Loucy (cell line): ENCODE measurements at regions not wholly inside any gene's neighbourhood (a gene's known extent, or its start where the extent isn't known, plus 50 kb on each side); places are given as distances from the start of the nearest gene placed in this dataset.

ENCODE experiments used
- EZH2phosphoT487 ChIP-seq: fragments of 200-600 bp; IDR thresholded peaks from 2 replicates; pipeline ENCODE4 v1.6.1; 2018; ENCODE audit warnings: antibody characterized with exemption, mild to moderate bottlenecking, moderate library complexity, borderline replicate concordance
- TF ChIP-seq, protein P1 (sequence below): fragments of 200-600 bp; sonication (generic); conservative IDR thresholded peaks from 2 replicates; pipeline ENCODE4 v1.5.1; 2014; ENCODE audit warnings: mild to moderate bottlenecking, antibody characterized with exemption, low read length

DNA sequence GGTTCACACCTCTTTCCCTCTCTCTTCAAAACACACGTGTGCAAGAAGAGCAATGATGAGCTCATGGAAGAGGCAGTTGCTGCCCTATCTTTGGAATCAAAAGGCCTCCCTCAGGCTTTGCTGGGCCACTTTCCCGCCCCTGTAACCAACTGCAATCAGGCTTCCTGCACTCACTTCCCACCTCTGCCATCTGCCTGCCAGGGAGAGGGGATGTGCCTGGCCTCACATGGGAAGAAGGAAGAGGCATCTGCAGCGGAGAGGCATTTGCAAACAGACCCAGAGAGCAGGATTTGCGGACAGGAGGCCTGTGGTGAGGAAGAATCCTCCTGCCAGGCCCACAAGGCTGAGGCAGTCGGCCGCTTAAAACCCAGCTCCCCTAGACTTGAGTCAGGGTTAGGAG lies 175.6 kb upstream of the ATP10A start:
- TF ChIP-seq, protein P1, sequence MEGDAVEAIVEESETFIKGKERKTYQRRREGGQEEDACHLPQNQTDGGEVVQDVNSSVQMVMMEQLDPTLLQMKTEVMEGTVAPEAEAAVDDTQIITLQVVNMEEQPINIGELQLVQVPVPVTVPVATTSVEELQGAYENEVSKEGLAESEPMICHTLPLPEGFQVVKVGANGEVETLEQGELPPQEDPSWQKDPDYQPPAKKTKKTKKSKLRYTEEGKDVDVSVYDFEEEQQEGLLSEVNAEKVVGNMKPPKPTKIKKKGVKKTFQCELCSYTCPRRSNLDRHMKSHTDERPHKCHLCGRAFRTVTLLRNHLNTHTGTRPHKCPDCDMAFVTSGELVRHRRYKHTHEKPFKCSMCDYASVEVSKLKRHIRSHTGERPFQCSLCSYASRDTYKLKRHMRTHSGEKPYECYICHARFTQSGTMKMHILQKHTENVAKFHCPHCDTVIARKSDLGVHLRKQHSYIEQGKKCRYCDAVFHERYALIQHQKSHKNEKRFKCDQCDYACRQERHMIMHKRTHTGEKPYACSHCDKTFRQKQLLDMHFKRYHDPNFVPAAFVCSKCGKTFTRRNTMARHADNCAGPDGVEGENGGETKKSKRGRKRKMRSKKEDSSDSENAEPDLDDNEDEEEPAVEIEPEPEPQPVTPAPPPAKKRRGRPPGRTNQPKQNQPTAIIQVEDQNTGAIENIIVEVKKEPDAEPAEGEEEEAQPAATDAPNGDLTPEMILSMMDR = no peak
- no peak for TF ChIP-seq EZH2phosphoT487
